ENCODE measurements at regions not wholly inside any gene's neighbourhood (a gene's known extent, or its start where the extent isn't known, plus 50 kb on each side); places are given as distances from the start of the nearest gene placed in this dataset.

DNA sequence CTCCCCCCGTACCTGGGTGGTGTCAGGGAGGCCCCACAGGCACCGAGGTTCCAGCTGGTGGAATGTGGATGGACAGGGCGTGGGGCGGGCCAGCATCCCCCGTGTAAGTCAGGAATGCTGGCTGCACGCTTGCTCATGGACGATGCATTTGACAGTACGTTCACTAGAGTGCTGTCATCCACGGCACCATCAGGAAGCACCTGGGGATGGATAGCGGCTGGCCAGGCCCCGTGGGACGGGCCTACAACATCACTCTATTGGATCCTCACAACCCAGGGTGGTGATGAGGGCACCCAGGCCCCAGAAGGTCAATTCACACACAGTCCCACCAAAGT, 63.6 kb downstream of the INSIG1 start:
- no peak overlapping the region for H3K4me3 Mint-ChIP-seq
- Histone ChIP-seq H2AFZ (no peak overlapping the region), H3K4me3 (no peak overlapping the region), H3K79me2 (replicated peaks; ENCODE audit: insufficient read depth) (no peaks in the 10 kb centered on the region), H3K9me2 (ENCODE audit: insufficient read depth) (no peaks in the 10 kb centered on the region), H3K4me2 (no peak overlapping the region), H3K27me3 (ENCODE audit: insufficient read depth) (peaks cover 3% of the 10 kb centered on the region; the same call in 1 of the 2 replicates), H3K36me3 (ENCODE audit: insufficient read depth) (no peaks in the 10 kb centered on the region), H3K27ac (ENCODE audit: low read depth) (no peak overlapping the region), H3F3A (replicated peaks; ENCODE audit: low read depth) (no peaks in the 10 kb centered on the region), H3K4me1 (ENCODE audit: insufficient read depth) (no peaks in the 10 kb centered on the region), H4K20me1 (replicated peaks; ENCODE audit: insufficient read depth) (no peaks in the 10 kb centered on the region)
- H3K27me3 Mint-ChIP-seq (ENCODE audit: insufficient read depth, low read depth, poor library complexity) = peaks cover 30% of the 10 kb centered on the region
- TF ChIP-seq STAT1 (IDR thresholded peaks at IDR 0.05; ENCODE audit: unreplicated experiment) = no peak
- no peak for TF ChIP-seq EZH2phosphoT487 (IDR thresholded peaks at IDR 0.05; ENCODE audit: unreplicated experiment)
- TF ChIP-seq EZH2 (IDR thresholded peaks at IDR 0.05; ENCODE audit: low read depth, unreplicated experiment) = no peak
- peaks cover 15% of the 10 kb centered on the region for H3K4me1 Mint-ChIP-seq
- DNase-seq (ENCODE audit: low spot score) (no peak), ATAC-seq (no peak)
- H3K27ac Mint-ChIP-seq = no peak overlapping the region
- H3K9me3 Mint-ChIP-seq = peaks cover 5% of the 10 kb centered on the region; the same call in 2 of the 3 replicates
- no peaks in the 10 kb centered on the region; the same call in 2 of the 3 replicates for H3K36me3 Mint-ChIP-seq (ENCODE audit: low read depth)

DNA sequence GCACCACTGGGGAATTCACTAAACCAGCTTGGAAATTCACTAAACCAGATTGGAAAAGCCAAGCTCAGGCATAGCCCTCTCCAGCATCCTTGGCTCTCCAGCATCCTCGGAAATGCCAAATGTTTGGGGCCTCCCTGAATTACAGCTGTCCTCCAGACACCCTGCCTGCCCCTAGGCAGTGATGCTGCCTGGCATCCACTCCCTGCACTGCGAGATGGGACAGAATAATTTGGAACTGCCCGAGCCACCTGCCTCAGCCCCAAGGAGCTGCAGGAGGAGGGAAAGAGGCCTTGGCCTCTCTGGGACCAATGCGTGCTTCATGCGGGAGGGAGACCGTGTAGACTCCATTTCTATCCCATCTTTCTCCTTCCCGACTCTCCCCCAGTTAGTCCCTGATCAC, 64.3 kb downstream of the INSIG1 start:
- Histone ChIP-seq H4K20me1 (replicated peaks; ENCODE audit: insufficient read depth) (no peaks in the 10 kb centered on the region), H3F3A (replicated peaks; ENCODE audit: low read depth) (no peaks in the 10 kb centered on the region), H3K4me1 (ENCODE audit: insufficient read depth) (no peaks in the 10 kb centered on the region), H3K4me2 (no peak overlapping the region), H3K4me3 (no peak overlapping the region), H3K36me3 (ENCODE audit: insufficient read depth) (no peaks in the 10 kb centered on the region), H3K27ac (ENCODE audit: low read depth) (no peak overlapping the region), H3K9me2 (ENCODE audit: insufficient read depth) (no peaks in the 10 kb centered on the region), H3K27me3 (ENCODE audit: insufficient read depth) (peaks cover 3% of the 10 kb centered on the region; the same call in 1 of the 2 replicates), H3K79me2 (replicated peaks; ENCODE audit: insufficient read depth) (no peaks in the 10 kb centered on the region), H2AFZ (no peak overlapping the region)
- DNase-seq (ENCODE audit: low spot score) = no peak
- Mint-ChIP-seq H3K9me3 (peaks cover 5% of the 10 kb centered on the region; the same call in 2 of the 3 replicates), H3K4me3 (no peak overlapping the region), H3K27ac (no peak overlapping the region), H3K36me3 (ENCODE audit: low read depth) (no peaks in the 10 kb centered on the region; the same call in 2 of the 3 replicates), H3K27me3 (ENCODE audit: insufficient read depth, low read depth, poor library complexity) (peaks cover 30% of the 10 kb centered on the region), H3K4me1 (peaks cover 15% of the 10 kb centered on the region)
- no peak for ATAC-seq
- TF ChIP-seq, protein P1, sequence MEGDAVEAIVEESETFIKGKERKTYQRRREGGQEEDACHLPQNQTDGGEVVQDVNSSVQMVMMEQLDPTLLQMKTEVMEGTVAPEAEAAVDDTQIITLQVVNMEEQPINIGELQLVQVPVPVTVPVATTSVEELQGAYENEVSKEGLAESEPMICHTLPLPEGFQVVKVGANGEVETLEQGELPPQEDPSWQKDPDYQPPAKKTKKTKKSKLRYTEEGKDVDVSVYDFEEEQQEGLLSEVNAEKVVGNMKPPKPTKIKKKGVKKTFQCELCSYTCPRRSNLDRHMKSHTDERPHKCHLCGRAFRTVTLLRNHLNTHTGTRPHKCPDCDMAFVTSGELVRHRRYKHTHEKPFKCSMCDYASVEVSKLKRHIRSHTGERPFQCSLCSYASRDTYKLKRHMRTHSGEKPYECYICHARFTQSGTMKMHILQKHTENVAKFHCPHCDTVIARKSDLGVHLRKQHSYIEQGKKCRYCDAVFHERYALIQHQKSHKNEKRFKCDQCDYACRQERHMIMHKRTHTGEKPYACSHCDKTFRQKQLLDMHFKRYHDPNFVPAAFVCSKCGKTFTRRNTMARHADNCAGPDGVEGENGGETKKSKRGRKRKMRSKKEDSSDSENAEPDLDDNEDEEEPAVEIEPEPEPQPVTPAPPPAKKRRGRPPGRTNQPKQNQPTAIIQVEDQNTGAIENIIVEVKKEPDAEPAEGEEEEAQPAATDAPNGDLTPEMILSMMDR (conservative IDR thresholded peaks at IDR 0.05; ENCODE audit: low read depth in 2 of 2) = no peak
- no peak for TF ChIP-seq JUNB (IDR thresholded peaks at IDR 0.05; ENCODE audit: unreplicated experiment)
- no peak for TF ChIP-seq POLR2AphosphoS5 (IDR thresholded peaks at IDR 0.05; ENCODE audit: low read depth)
- TF ChIP-seq EZH2phosphoT487 (IDR thresholded peaks at IDR 0.05; ENCODE audit: unreplicated experiment) = no peak
- no peak for TF ChIP-seq CREB1 (CRISPR knock-in tag; IDR thresholded peaks at IDR 0.05; ENCODE audit: low read depth)
- TF ChIP-seq ZNF331 (CRISPR knock-in tag; IDR thresholded peaks at IDR 0.05; ENCODE audit: low read depth) = no peak
- TF ChIP-seq STAT1 (IDR thresholded peaks at IDR 0.05; ENCODE audit: unreplicated experiment) = no peak
- TF ChIP-seq, protein P2, sequence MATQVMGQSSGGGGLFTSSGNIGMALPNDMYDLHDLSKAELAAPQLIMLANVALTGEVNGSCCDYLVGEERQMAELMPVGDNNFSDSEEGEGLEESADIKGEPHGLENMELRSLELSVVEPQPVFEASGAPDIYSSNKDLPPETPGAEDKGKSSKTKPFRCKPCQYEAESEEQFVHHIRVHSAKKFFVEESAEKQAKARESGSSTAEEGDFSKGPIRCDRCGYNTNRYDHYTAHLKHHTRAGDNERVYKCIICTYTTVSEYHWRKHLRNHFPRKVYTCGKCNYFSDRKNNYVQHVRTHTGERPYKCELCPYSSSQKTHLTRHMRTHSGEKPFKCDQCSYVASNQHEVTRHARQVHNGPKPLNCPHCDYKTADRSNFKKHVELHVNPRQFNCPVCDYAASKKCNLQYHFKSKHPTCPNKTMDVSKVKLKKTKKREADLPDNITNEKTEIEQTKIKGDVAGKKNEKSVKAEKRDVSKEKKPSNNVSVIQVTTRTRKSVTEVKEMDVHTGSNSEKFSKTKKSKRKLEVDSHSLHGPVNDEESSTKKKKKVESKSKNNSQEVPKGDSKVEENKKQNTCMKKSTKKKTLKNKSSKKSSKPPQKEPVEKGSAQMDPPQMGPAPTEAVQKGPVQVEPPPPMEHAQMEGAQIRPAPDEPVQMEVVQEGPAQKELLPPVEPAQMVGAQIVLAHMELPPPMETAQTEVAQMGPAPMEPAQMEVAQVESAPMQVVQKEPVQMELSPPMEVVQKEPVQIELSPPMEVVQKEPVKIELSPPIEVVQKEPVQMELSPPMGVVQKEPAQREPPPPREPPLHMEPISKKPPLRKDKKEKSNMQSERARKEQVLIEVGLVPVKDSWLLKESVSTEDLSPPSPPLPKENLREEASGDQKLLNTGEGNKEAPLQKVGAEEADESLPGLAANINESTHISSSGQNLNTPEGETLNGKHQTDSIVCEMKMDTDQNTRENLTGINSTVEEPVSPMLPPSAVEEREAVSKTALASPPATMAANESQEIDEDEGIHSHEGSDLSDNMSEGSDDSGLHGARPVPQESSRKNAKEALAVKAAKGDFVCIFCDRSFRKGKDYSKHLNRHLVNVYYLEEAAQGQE (IDR thresholded peaks at IDR 0.05; ENCODE audit: unreplicated experiment) = no peak
- TF ChIP-seq ZNF114 (CRISPR knock-in tag; IDR thresholded peaks at IDR 0.05) = no peak
- no peak for TF ChIP-seq NANOG (IDR thresholded peaks at IDR 0.05; ENCODE audit: borderline replicate concordance)
- TF ChIP-seq ZNF462 (CRISPR knock-in tag; IDR thresholded peaks at IDR 0.05) = no peak

Data from GM23338 (cell line).